ENCODE measurements at regions not wholly inside any gene's neighbourhood (a gene's known extent, or its start where the extent isn't known, plus 50 kb on each side); places are given as distances from the start of the nearest gene placed in this dataset.

- CTCF ChIA-PET: interaction anchor here (0.6 to 2.4 kb wide), 36 partner anchors 8 to 993 kb away, joined by 3 to 29 read pairs (median 4); no protein-coding TSS in a partner anchor
- TF ChIP-seq SMC3 (IDR thresholded peaks at IDR 0.05; ENCODE audit: low read depth, low read length) (peak; percentile 49), TAF1 (IDR thresholded peaks at IDR 0.05; ENCODE audit: borderline replicate concordance, low read depth, low read length) (no peak), RAD21 (IDR thresholded peaks at IDR 0.05; ENCODE audit: low read length) (peak; percentile 78), ELF1 (IDR thresholded peaks at IDR 0.05) (no peak), CTCF (IDR thresholded peaks at IDR 0.05) (peak; percentile 94), GATA2 (CRISPR knock-in tag; IDR thresholded peaks at IDR 0.05) (no peak)
- Histone ChIP-seq H3F3A (replicated peaks; ENCODE audit: insufficient read depth) (no peaks in the 10 kb centered on the region), H3K9ac (no peak overlapping the region), H3K4me3 (ENCODE audit: low read depth in 2 of 2, low read length in 1 of 2) (peak overlapping the region in 1 of 2 experiments; percentile 35; a peak in 1 of 4 replicates), H3K79me2 (ENCODE audit: insufficient read depth) (no peaks in the 10 kb centered on the region), H3K9me2 (no peaks in the 10 kb centered on the region), H3K4me2 (no peak overlapping the region), H3K36me3 (replicated peaks in 1 of 2; ENCODE audit: control insufficient read depth in 1 of 2, insufficient read depth in 2 of 2, low read length in 1 of 2) (no peaks in the 10 kb centered on the region), H4K20me1 (ENCODE audit: insufficient read depth) (no peaks in the 10 kb centered on the region), H3K27me3 (ENCODE audit: insufficient read depth) (peaks cover 23% of the 10 kb centered on the region; the same call in 1 of the 2 replicates), H3K4me1 (ENCODE audit: control insufficient read depth in 1 of 2, insufficient read depth in 2 of 2, low read depth in 1 of 2, low read length in 1 of 2) (no peaks in the 10 kb centered on the region), H3K27ac (ENCODE audit: low read depth in 2 of 2, low read length in 1 of 2) (no peak overlapping the region), H2AFZ (ENCODE audit: low read depth) (no peak overlapping the region), H3K9me3 (no peaks in the 10 kb centered on the region)
- POLR2A ChIA-PET: no interaction called here
- WGBS (ENCODE audit: low lambda C conversion rate): 18% methylated on average over 8 of the region's 8 CpGs
- DNase-seq: peak; percentile 58
These were observed 56.1 kb upstream of the SLC35G4 start for GRCh38 chr18:11553098-11553940.

GRCh38 chr18:11548916-11549551 is 60.4 kb upstream of the SLC35G4 start:
- Histone ChIP-seq H3K27ac (ENCODE audit: low read depth in 2 of 2, low read length in 1 of 2) (no peak overlapping the region), H3K4me1 (ENCODE audit: control insufficient read depth in 1 of 2, insufficient read depth in 2 of 2, low read depth in 1 of 2, low read length in 1 of 2) (no peaks in the 10 kb centered on the region), H2AFZ (ENCODE audit: low read depth) (no peak overlapping the region), H3F3A (replicated peaks; ENCODE audit: insufficient read depth) (no peaks in the 10 kb centered on the region), H3K36me3 (replicated peaks in 1 of 2; ENCODE audit: control insufficient read depth in 1 of 2, insufficient read depth in 2 of 2, low read length in 1 of 2) (no peaks in the 10 kb centered on the region), H3K9ac (no peak overlapping the region), H3K9me3 (no peaks in the 10 kb centered on the region), H3K79me2 (ENCODE audit: insufficient read depth) (no peaks in the 10 kb centered on the region), H3K4me2 (no peak overlapping the region), H3K9me2 (no peaks in the 10 kb centered on the region), H3K4me3 (ENCODE audit: low read depth in 2 of 2, low read length in 1 of 2) (no peak overlapping the region), H3K27me3 (ENCODE audit: insufficient read depth) (peaks cover 23% of the 10 kb centered on the region; the same call in 1 of the 2 replicates), H4K20me1 (ENCODE audit: insufficient read depth) (no peaks in the 10 kb centered on the region)
- POLR2A ChIA-PET: no interaction called here
- no peak for DNase-seq
- WGBS (ENCODE audit: low lambda C conversion rate): 9% methylated on average over 7 of the region's 7 CpGs
- CTCF ChIA-PET: interaction anchor here (4.2 kb wide), 1 partner anchor 238 kb away, joined by 10 read pairs; no protein-coding TSS in a partner anchor
- TF ChIP-seq ZBTB33 (IDR thresholded peaks at IDR 0.05; ENCODE audit: borderline replicate concordance, low read depth) (no peak), FOXJ3 (CRISPR knock-in tag; IDR thresholded peaks at IDR 0.05) (no peak), IRF3 (IDR thresholded peaks at IDR 0.05; ENCODE audit: low read depth, low read length) (no peak), RAD21 (IDR thresholded peaks at IDR 0.05; ENCODE audit: low read length) (no peak), YY1 (IDR thresholded peaks at IDR 0.05; ENCODE audit: low read depth) (no peak), RFX5 (IDR thresholded peaks at IDR 0.05; ENCODE audit: low read length) (no peak), EZH2phosphoT487 (IDR thresholded peaks at IDR 0.05; ENCODE audit: borderline replicate concordance, low read depth) (no peak), RCOR1 (IDR thresholded peaks at IDR 0.05; ENCODE audit: low read length) (no peak), CHD2 (IDR thresholded peaks at IDR 0.05; ENCODE audit: low read length, partially characterized antibody) (no peak), SIN3A (IDR thresholded peaks at IDR 0.05; ENCODE audit: borderline replicate concordance, low read depth, low read length) (no peak), RXRA (IDR thresholded peaks at IDR 0.05; ENCODE audit: borderline replicate concordance, low read depth) (no peak), USF1 (IDR thresholded peaks at IDR 0.05; ENCODE audit: borderline replicate concordance, low read depth) (no peak), NRF1 (IDR thresholded peaks at IDR 0.05; ENCODE audit: low read depth, low read length) (no peak), JUND (IDR thresholded peaks at IDR 0.05) (no peak), MAX (IDR thresholded peaks at IDR 0.05; ENCODE audit: low read depth) (no peak)
